ENCODE measurements at regions not wholly inside any gene's neighbourhood (a gene's known extent, or its start where the extent isn't known, plus 50 kb on each side); places are given as distances from the start of the nearest gene placed in this dataset.

DNA sequence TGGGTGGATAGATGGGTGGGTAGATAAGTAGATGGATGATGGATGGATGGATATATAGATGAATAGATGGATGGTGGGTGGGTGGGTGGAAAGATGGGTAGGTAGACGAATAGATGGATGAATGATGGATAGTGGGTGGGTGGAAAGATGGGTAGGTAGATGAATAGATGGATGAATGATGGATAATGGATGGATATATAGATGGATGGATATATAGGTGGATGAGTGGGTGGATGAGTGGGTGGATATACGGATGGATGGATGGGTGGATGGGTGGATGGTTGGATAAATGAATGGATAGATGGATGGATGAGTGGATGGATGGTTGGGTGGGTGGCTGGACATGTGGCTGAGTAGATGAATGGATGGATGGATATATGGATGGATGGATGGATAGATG, 53.1 kb upstream of the THY1 start:
- no peaks in the 10 kb centered on the region for H3K9me3 ChIP-seq (ENCODE audit: low read length)
- H3K4me1 ChIP-seq (ENCODE audit: insufficient read depth, low read length) = peaks cover 5% of the 10 kb centered on the region
- no peak overlapping the region for H3K27ac ChIP-seq (ENCODE audit: low read depth, low read length)
- no peak overlapping the region for H3K4me3 ChIP-seq (ENCODE audit: low read depth in 1 of 2, low read length in 2 of 2)
- no peaks in the 10 kb centered on the region for H3K27me3 ChIP-seq (ENCODE audit: control insufficient read depth in 1 of 2, insufficient read depth in 2 of 2, low read length in 2 of 2)
- no peak overlapping the region for H3K9ac ChIP-seq (ENCODE audit: low read length)
- no peaks in the 10 kb centered on the region for H3K36me3 ChIP-seq (ENCODE audit: insufficient read depth, low read length)

DNA sequence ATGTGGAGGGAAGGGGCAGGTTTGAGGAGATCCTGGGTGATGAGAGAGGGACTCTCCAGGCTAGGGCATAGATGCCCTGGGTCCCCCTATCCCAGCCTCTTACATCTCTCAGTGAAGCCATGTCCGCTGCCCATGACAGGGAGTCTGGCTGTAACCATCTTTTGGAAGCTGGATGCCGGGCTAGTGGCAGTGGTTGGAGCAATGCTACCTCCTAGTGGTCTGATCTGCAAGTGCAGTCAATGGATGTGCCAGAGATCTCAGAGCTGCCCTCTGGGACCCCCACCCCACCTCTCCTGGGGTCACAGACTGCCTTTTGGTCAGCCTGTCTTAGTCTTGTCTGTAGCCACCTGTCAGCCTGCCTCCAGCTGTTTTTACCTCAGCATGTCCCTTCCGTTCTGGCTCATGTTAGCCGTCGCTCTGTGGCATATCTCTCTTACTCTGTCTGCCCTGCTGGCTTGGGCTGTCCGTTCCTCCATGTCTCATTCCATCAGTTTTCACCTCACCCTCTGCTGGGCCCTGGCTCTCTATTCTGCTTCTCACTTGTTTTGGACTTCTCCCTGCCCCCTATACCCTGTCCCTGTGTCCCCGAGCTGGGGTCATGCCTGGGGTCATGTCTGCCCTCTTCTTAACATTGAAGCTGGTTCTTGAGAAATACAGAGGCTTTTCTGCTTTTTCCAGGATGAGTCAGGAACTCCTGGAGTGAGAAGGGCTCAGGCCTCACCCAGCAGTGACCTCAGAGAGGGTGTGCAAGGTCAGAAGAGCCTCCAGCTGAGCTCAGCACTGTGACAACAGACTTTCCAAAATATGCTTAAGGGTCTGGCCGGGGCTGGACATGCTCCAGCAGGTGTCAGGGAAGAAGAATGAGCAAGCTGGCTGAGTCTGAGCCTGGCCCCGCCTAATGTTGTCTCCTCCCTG, 52.0 kb upstream of the THY1 start:
- Histone ChIP-seq H3K4me3 (ENCODE audit: low read depth in 1 of 2, low read length in 2 of 2) (no peak overlapping the region), H3K9me3 (ENCODE audit: low read length) (no peaks in the 10 kb centered on the region), H3K27ac (ENCODE audit: low read depth, low read length) (no peak overlapping the region), H3K9ac (ENCODE audit: low read length) (no peak overlapping the region), H3K27me3 (ENCODE audit: control insufficient read depth in 1 of 2, insufficient read depth in 2 of 2, low read length in 2 of 2) (no peaks in the 10 kb centered on the region), H3K36me3 (ENCODE audit: insufficient read depth, low read length) (no peaks in the 10 kb centered on the region), H3K4me1 (ENCODE audit: insufficient read depth, low read length) (peaks cover 5% of the 10 kb centered on the region)

DNA sequence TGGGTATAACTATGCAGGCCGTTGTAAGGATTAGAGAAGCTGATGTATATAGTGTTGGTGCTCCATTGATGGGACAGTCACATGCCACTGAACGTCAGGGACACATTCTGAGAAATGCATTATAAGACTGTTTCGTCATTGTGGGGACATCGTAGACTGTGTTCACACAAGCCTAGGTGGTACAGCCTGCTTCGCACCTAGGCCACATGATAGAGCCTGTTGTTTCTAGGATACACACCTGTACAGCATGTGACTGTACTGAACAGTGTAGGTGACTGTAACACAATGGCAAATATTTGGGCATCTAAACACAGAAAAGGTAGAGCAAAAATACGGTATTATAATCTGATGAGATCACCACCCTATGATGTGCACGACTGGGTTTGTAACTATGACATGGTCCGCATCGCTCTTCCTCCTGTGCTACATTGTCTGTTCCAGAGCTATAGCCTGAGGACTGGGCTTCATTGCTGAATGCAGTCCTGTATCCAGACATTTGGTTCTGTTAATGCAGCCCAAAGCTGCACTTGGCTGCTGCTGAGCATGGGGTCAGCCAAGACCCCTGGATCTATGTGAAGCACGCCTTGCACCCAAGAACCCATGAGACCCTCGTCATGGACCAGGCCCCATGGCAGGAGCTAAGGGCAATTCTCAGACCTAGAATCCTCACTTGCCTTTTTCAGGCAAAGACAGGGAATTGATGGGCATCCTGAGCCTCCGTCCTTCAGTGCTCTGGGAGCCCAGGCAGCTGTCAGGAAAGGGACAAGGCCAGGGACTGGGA, 51.1 kb upstream of the THY1 start:
- no peaks in the 10 kb centered on the region for H3K27me3 ChIP-seq (ENCODE audit: control insufficient read depth in 1 of 2, insufficient read depth in 2 of 2, low read length in 2 of 2)
- no peak overlapping the region for H3K27ac ChIP-seq (ENCODE audit: low read depth, low read length)
- no peak overlapping the region for H3K4me3 ChIP-seq (ENCODE audit: low read depth in 1 of 2, low read length in 2 of 2)
- H3K9me3 ChIP-seq (ENCODE audit: low read length) = no peaks in the 10 kb centered on the region
- no peak overlapping the region for H3K9ac ChIP-seq (ENCODE audit: low read length)
- no peaks in the 10 kb centered on the region for H3K36me3 ChIP-seq (ENCODE audit: insufficient read depth, low read length)
- H3K4me1 ChIP-seq (ENCODE audit: insufficient read depth, low read length) = peaks cover 5% of the 10 kb centered on the region

DNA sequence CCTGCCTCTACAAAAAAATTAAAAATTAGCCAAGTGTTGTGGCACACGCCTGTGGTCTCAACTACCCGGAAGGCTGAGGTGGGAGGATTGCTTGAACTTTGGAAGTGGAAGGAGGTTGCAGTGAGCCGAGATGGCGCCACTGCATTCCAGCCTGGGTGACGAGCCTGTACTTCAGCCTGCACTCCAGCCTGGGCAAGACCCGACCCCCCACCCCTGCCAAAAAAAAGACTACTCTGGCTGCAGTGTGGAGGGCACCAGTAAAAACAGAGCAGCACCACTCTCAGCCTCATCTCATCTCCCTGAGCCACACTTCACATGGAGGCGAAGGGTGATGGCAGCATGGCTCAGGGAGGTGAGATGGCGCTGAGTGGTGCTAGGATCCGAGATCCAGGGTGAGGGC, 50.3 kb upstream of the THY1 start:
- Histone ChIP-seq H3K4me1 (ENCODE audit: insufficient read depth, low read length) (peaks cover 5% of the 10 kb centered on the region), H3K27me3 (ENCODE audit: control insufficient read depth in 1 of 2, insufficient read depth in 2 of 2, low read length in 2 of 2) (no peaks in the 10 kb centered on the region), H3K36me3 (ENCODE audit: insufficient read depth, low read length) (no peaks in the 10 kb centered on the region), H3K9me3 (ENCODE audit: low read length) (no peaks in the 10 kb centered on the region), H3K27ac (ENCODE audit: low read depth, low read length) (no peak overlapping the region), H3K4me3 (ENCODE audit: low read depth in 1 of 2, low read length in 2 of 2) (no peak overlapping the region), H3K9ac (ENCODE audit: low read length) (no peak overlapping the region)

DNA sequence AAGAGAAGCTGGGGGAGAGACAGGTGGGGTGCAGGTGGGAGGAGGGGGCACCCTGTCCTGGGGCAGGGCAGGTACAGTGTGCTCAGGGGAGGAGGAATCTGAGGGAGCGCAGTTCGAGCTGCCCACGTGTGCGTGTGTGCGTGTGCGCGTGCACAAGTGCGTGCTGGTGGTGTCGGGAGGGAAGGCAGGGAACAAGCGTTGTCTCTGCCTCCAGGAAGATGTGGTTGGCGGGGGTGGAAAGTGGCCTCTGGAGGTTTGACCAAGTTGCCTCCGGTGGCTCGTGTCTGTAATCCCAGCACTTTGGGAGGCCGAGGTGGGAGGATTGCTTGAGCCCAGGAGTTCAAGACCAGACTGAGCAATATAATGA, 49.9 kb upstream of the THY1 start:
- no peaks in the 10 kb centered on the region for H3K27me3 ChIP-seq (ENCODE audit: control insufficient read depth in 1 of 2, insufficient read depth in 2 of 2, low read length in 2 of 2)
- H3K4me3 ChIP-seq (ENCODE audit: low read depth in 1 of 2, low read length in 2 of 2) = no peak overlapping the region
- no peak overlapping the region for H3K27ac ChIP-seq (ENCODE audit: low read depth, low read length)
- no peaks in the 10 kb centered on the region for H3K9me3 ChIP-seq (ENCODE audit: low read length)
- no peak overlapping the region for H3K9ac ChIP-seq (ENCODE audit: low read length)
- H3K36me3 ChIP-seq (ENCODE audit: insufficient read depth, low read length) = no peaks in the 10 kb centered on the region
- H3K4me1 ChIP-seq (ENCODE audit: insufficient read depth, low read length) = peaks cover 5% of the 10 kb centered on the region
